Parathyroid adenoma (tissue), 2 donors: ENCODE measurements at regions not wholly inside any gene's neighbourhood (a gene's known extent, or its start where the extent isn't known, plus 50 kb on each side); places are given as distances from the start of the nearest gene placed in this dataset.

ENCODE experiments used
- H2AFZ ChIP-seq: fragments of 300-600 bp; sonication (generic); one replicate; pipeline ENCODE4 v1.7.0; 2017; ENCODE audit warnings: antibody characterized with exemption, mild to moderate bottlenecking
- H3K27ac ChIP-seq: fragments of 300-600 bp; sonication (generic); one replicate; pipeline ENCODE4 v1.7.0; 2017
- H3K27me3 ChIP-seq: fragments of 300-600 bp; sonication (generic); one replicate; pipeline ENCODE4 v1.7.0; 2017; ENCODE audit warnings: low read length; ENCODE audit not compliant: control insufficient read depth, insufficient read depth
- H3K36me3 ChIP-seq: fragments of 300-600 bp; sonication (generic); one replicate; pipeline ENCODE4 v1.7.0; 2017; ENCODE audit warnings: low read length; ENCODE audit not compliant: control insufficient read depth, insufficient read depth
- H3K4me1 ChIP-seq: fragments of 300-600 bp; sonication (generic); one replicate; pipeline ENCODE4 v1.7.0; 2017; ENCODE audit warnings: control low read depth
- H3K4me2 ChIP-seq: fragments of 300-600 bp; sonication (generic); one replicate; pipeline ENCODE4 v1.7.0; 2017; ENCODE audit warnings: low read length
- H3K4me3 ChIP-seq: fragments of 300-600 bp; sonication (generic); one replicate; pipeline ENCODE4 v1.7.0; 2017; ENCODE audit warnings: low read depth, low read length
- H3K79me2 ChIP-seq: fragments of 300-600 bp; sonication (generic); one replicate; pipeline ENCODE4 v1.7.0; 2017; ENCODE audit warnings: control low read depth
- H3K9ac ChIP-seq: fragments of 300-600 bp; sonication (generic); one replicate; pipeline ENCODE4 v1.7.0; 2017; ENCODE audit warnings: mild to moderate bottlenecking
- H3K9me3 ChIP-seq: fragments of 300-600 bp; sonication (generic); one replicate; pipeline ENCODE4 v1.7.0; 2017; ENCODE audit warnings: low read length; ENCODE audit not compliant: control insufficient read depth
- CTCF ChIP-seq: fragments of 300-600 bp; sonication (generic); IDR thresholded peaks from one replicate; pipeline ENCODE4 v1.7.0; 2017; ENCODE audit warnings: antibody characterized with exemption, mild to moderate bottlenecking
- donor health status: primary hyperparathyroidism.

GRCh38 chr5:176736301-176736930 is 73.9 kb upstream of the UNC5A start:
- no peak overlapping the region for H3K4me3 ChIP-seq
- TF ChIP-seq CTCF = no peak
- H3K4me2 ChIP-seq = no peak overlapping the region
- no peaks in the 10 kb centered on the region for H3K79me2 ChIP-seq
- no peaks in the 10 kb centered on the region for H3K9me3 ChIP-seq
- H3K4me1 ChIP-seq = no peaks in the 10 kb centered on the region
- no peaks in the 10 kb centered on the region for H3K27me3 ChIP-seq
- H3K36me3 ChIP-seq = no peaks in the 10 kb centered on the region
- H3K9ac ChIP-seq = no peak overlapping the region
- no peak overlapping the region for H3K27ac ChIP-seq
- no peak overlapping the region for H2AFZ ChIP-seq

GRCh38 chr5:176736931-176737745 is 73.2 kb upstream of the UNC5A start:
- no peaks in the 10 kb centered on the region for H3K79me2 ChIP-seq
- no peak overlapping the region for H2AFZ ChIP-seq
- H3K9me3 ChIP-seq = no peaks in the 10 kb centered on the region
- no peaks in the 10 kb centered on the region for H3K27me3 ChIP-seq
- no peak overlapping the region for H3K4me2 ChIP-seq
- no peak overlapping the region for H3K9ac ChIP-seq
- no peak for TF ChIP-seq CTCF
- H3K36me3 ChIP-seq = no peaks in the 10 kb centered on the region
- H3K4me3 ChIP-seq = no peak overlapping the region
- H3K4me1 ChIP-seq = no peaks in the 10 kb centered on the region
- H3K27ac ChIP-seq = no peak overlapping the region

GRCh38 chr5:176737746-176738636 is 72.4 kb upstream of the UNC5A start:
- Histone ChIP-seq H3K9ac (no peak overlapping the region), H3K36me3 (no peaks in the 10 kb centered on the region), H3K4me1 (no peaks in the 10 kb centered on the region), H3K9me3 (no peaks in the 10 kb centered on the region), H3K27me3 (no peaks in the 10 kb centered on the region), H3K4me3 (no peak overlapping the region), H3K27ac (no peak overlapping the region), H2AFZ (no peak overlapping the region), H3K79me2 (no peaks in the 10 kb centered on the region), H3K4me2 (no peak overlapping the region)
- no peak for TF ChIP-seq CTCF

GRCh38 chr5:176738637-176739250 is 71.6 kb upstream of the UNC5A start:
- no peak overlapping the region for H3K4me3 ChIP-seq
- H3K4me1 ChIP-seq = no peaks in the 10 kb centered on the region
- no peak overlapping the region for H2AFZ ChIP-seq
- no peak overlapping the region for H3K27ac ChIP-seq
- no peaks in the 10 kb centered on the region for H3K27me3 ChIP-seq
- no peak overlapping the region for H3K4me2 ChIP-seq
- no peak for TF ChIP-seq CTCF
- H3K79me2 ChIP-seq = no peaks in the 10 kb centered on the region
- H3K36me3 ChIP-seq = no peaks in the 10 kb centered on the region
- no peaks in the 10 kb centered on the region for H3K9me3 ChIP-seq
- no peak overlapping the region for H3K9ac ChIP-seq
